DMS79 treated with DMSO at 0.1 percent for 48 hours (cell line): ENCODE measurements at regions not wholly inside any gene's neighbourhood (a gene's known extent, or its start where the extent isn't known, plus 50 kb on each side); places are given as distances from the start of the nearest gene placed in this dataset.

Source experiments
- DNase-seq: peaks from one replicate; lab custom pipeline; 2025; lab: John Stamatoyannopoulos, UW

- no peak for DNase-seq
Observed at GRCh38 chr12:19572920-19573558, 133.7 kb downstream of the AEBP2 start.

- DNase-seq, result no peak
Observed at GRCh38 chr12:19573866-19574265, 134.6 kb downstream of the AEBP2 start.

- no peak for DNase-seq
Observed at GRCh38 chr12:19574601-19575000, 135.3 kb downstream of the AEBP2 start.

- peak; percentile 36 for DNase-seq
Observed at GRCh38 chr12:19575337-19576243, 136.3 kb downstream of the AEBP2 start.

GRCh38 chr12:19576506-19577280 lies 137.4 kb downstream of the AEBP2 start:
- no peak for DNase-seq

- DNase-seq, result no peak
Observed at GRCh38 chr12:19577281-19577530, 137.9 kb downstream of the AEBP2 start.

- DNase-seq, result no peak
Observed at GRCh38 chr12:19584732-19585131, 145.4 kb downstream of the AEBP2 start.

GRCh38 chr12:19588951-19589350 lies 149.7 kb downstream of the AEBP2 start:
- no peak for DNase-seq

GRCh38 chr12:19591951-19592350 lies 152.7 kb downstream of the AEBP2 start:
- DNase-seq, result no peak

- no peak for DNase-seq
Observed at GRCh38 chr12:19596434-19597166, 157.3 kb downstream of the AEBP2 start.

- no peak for DNase-seq
Observed at GRCh38 chr12:19597167-19598026, 158.1 kb downstream of the AEBP2 start.

- no peak for DNase-seq
Observed at GRCh38 chr12:19605720-19606119, 166.4 kb downstream of the AEBP2 start.

- no peak for DNase-seq
Observed at GRCh38 chr12:19608039-19608438, 168.7 kb downstream of the AEBP2 start.

GRCh38 chr12:19613051-19613535 lies 173.8 kb downstream of the AEBP2 start:
- DNase-seq, result no peak

GRCh38 chr12:19614601-19615383 lies 175.5 kb downstream of the AEBP2 start:
- no peak for DNase-seq

- DNase-seq, result no peak
Observed at GRCh38 chr12:19615384-19615725, 176.1 kb downstream of the AEBP2 start.

GRCh38 chr12:19616781-19617180 lies 177.5 kb downstream of the AEBP2 start:
- DNase-seq, result no peak

GRCh38 chr12:19620222-19620621 lies 180.9 kb downstream of the AEBP2 start:
- no peak for DNase-seq

- DNase-seq, result no peak
Observed at GRCh38 chr12:19623751-19624399, 184.6 kb downstream of the AEBP2 start.

- no peak for DNase-seq
Observed at GRCh38 chr12:19624491-19624890, 185.2 kb downstream of the AEBP2 start.
